Uterus (tissue), 2 donors: ENCODE measurements at regions not wholly inside any gene's neighbourhood (a gene's known extent, or its start where the extent isn't known, plus 50 kb on each side); places are given as distances from the start of the nearest gene placed in this dataset.

ENCODE experiments used
- CTCF ChIP-seq, 4 experiments: fragments of 200-600 bp in 2 of 4; fragments of 450-650 bp in 2 of 4; sonication (generic) in 2 of 4; IDR thresholded peaks; one replicate each; pipeline ENCODE4 v1.5.1; 2016 to 2019; ENCODE audit warnings: antibody characterized with exemption in 4 of 4, mild to moderate bottlenecking in 2 of 4, moderate library complexity in 1 of 4
- POLR2A ChIP-seq, 2 donors: fragments of 450-650 bp; IDR thresholded peaks; one replicate each; pipeline ENCODE4 v1.6.1; 2016; ENCODE audit warnings: antibody characterized with exemption in 2 of 2, mild to moderate bottlenecking in 1 of 2, moderate library complexity in 1 of 2

GRCh38 chrX:126985981-126986380, 166.5 kb downstream of the PRR32 start:
- no peak for TF ChIP-seq CTCF (IDR thresholded peaks at IDR 0.05)
- TF ChIP-seq POLR2A (IDR thresholded peaks at IDR 0.05), result no peak
